Right lobe of liver (tissue), 6 donors: ENCODE measurements at regions not wholly inside any gene's neighbourhood (a gene's known extent, or its start where the extent isn't known, plus 50 kb on each side); places are given as distances from the start of the nearest gene placed in this dataset.

Source experiments
- ATAC-seq, 4 donors: fragments of 200-7000 bp; cut with Tn5 transposase; one replicate each; pipeline ENCODE4 v1.9.1; 2020; ENCODE audit warnings: mild to moderate bottlenecking in 4 of 4, moderate library complexity in 4 of 4
- DNase-seq, 3 donors: peaks; one replicate each; pipeline ENCODE4 v3.0.0-alpha.2; 2020
- H3K27ac ChIP-seq, 3 donors: fragments of 200-600 bp; one replicate each; pipeline ENCODE4 v1.8.0; 2022
- H3K27me3 ChIP-seq, 2 donors: fragments of 200-600 bp; one replicate each; pipeline ENCODE4 v1.8.0; 2022
- H3K36me3 ChIP-seq, 4 donors: fragments of 200-600 bp; sonication (generic) in 1 of 4; one replicate each; pipeline versions ENCODE4 v1.5.1 to v1.8.0; 2017 to 2022; ENCODE audit warnings: control low read depth in 1 of 4
- H3K4me1 ChIP-seq, 4 donors: fragments of 200-600 bp; sonication (generic) in 1 of 4; one replicate each; pipeline versions ENCODE4 v1.5.1 to v1.8.0; 2017 to 2022; ENCODE audit warnings: control low read depth in 1 of 4
- H3K4me3 ChIP-seq, 3 donors: fragments of 200-600 bp; one replicate each; pipeline ENCODE4 v1.8.0; 2022
- H3K9me3 ChIP-seq, 4 donors: fragments of 200-600 bp; sonication (generic) in 1 of 4; one replicate each; pipeline versions ENCODE4 v1.5.1 to v1.8.0; 2017 to 2022; ENCODE audit warnings: control low read depth in 1 of 4
- CTCF ChIP-seq, 4 donors: fragments of 200-600 bp in 3 of 4; fragments of 450-650 bp in 1 of 4; IDR thresholded peaks; one replicate each; pipeline versions ENCODE4 v1.5.1 to v1.8.0; 2016 to 2022; ENCODE audit warnings: antibody characterized with exemption in 4 of 4, mild to moderate bottlenecking in 2 of 4
- POLR2A ChIP-seq: fragments of 450-650 bp; IDR thresholded peaks from one replicate; pipeline ENCODE4 v1.6.1; 2017; ENCODE audit warnings: antibody characterized with exemption, mild to moderate bottlenecking
- WGBS: methylation state at CpG from one replicate; pipeline ENCODE4 v1.1.6; 2018; ENCODE audit warnings: low coverage, low lambda C conversion rate; ENCODE audit not compliant: insufficient coverage; ENCODE audit errors: missing lambda C conversion rate; 5-methylcytosine and 5-hydroxymethylcytosine counted together
- intact Hi-C, 2 donors: fragments of 100-400 bp; cut with DNase I; formaldehyde crosslinking; loops; one replicate each; pipeline versions ENCODE4 v1.11.2 to v1.14.1; 2022
- donor health status: DM: no; HTN: yes; CAD: no.
- donor health status: DM: no; HTN: no; CAD: no.
- donor health status: DM: no; HTN: no; CAD: no.
- donor health status: DM: no; HTN: yes; CAD: no.
- donor health status: DM: no; HTN: yes; CAD: no.

- no peak for ATAC-seq
- H3K4me1 ChIP-seq: no peaks in the 10 kb centered on the region
- no peaks in the 10 kb centered on the region for H3K9me3 ChIP-seq
- intact Hi-C loops: loop anchor here in 1 of 2 donors (5.0 kb wide), 1 partner anchor 292 kb away; no protein-coding TSS in a partner anchor
- no peak overlapping the region for H3K4me3 ChIP-seq
- no peaks in the 10 kb centered on the region for H3K27me3 ChIP-seq
- TF ChIP-seq POLR2A: no peak
- TF ChIP-seq CTCF (IDR thresholded peaks at IDR 0.05): no peak
- no peaks in the 10 kb centered on the region for H3K36me3 ChIP-seq
- H3K27ac ChIP-seq: no peak overlapping the region
- no peak for DNase-seq
- WGBS: 39% methylated on average over 4 of the region's 4 CpGs
Observed at GRCh38 chr1:13964768-13965167, 264.8 kb downstream of the PRDM2 start.

- Histone ChIP-seq H3K36me3 (no peaks in the 10 kb centered on the region), H3K9me3 (peaks cover 0 to 3% (median 0%) of the 10 kb centered on the region in 4 donors), H3K27ac (no peak overlapping the region), H3K27me3 (no peaks in the 10 kb centered on the region), H3K4me1 (no peaks in the 10 kb centered on the region), H3K4me3 (no peak overlapping the region)
- peak in 1 of 3 donors; percentile 25 for DNase-seq
- TF ChIP-seq POLR2A: no peak
- TF ChIP-seq CTCF (IDR thresholded peaks at IDR 0.05): peak in 3 of 4 donors; percentile 27 to 36 (median 32)
- intact Hi-C loops: no loop called here
- 31% methylated on average over 8 of the region's 8 CpGs for WGBS
- ATAC-seq: peak; percentile 23 to 48 (median 37)
Observed at GRCh38 chr1:13965770-13966398, 265.9 kb downstream of the PRDM2 start.

DNA sequence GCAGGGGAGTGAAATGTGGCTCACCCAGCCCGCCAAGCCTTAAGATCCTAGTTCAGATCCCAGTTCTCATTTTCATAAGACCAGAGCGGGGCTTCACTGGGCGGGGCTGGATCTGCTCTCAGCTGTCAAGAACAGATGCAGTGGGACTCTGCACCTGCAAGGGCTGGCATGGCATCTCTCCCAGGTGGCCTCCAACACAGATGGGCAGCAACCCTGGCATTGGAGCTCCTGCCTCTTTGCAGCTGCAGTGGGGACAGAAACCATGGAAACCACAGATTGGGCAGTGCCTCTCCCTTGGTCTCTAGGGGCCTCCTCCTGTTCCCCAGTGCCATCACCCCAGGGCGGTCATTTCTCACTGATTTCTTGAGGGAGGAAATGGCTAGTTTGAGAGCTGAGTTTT is 267.7 kb downstream of the PRDM2 start:
- ATAC-seq: no peak
- WGBS: 17% methylated on average over 1 of the region's 4 CpGs
- DNase-seq: no peak
- H3K27ac ChIP-seq: no peak overlapping the region
- TF ChIP-seq CTCF (IDR thresholded peaks at IDR 0.05) (no peak), POLR2A (no peak)
- no peak overlapping the region for H3K4me3 ChIP-seq
- intact Hi-C loops: no loop called here
- H3K9me3 ChIP-seq: peaks cover 0 to 3% (median 0%) of the 10 kb centered on the region in 4 donors
- H3K4me1 ChIP-seq: no peaks in the 10 kb centered on the region
- H3K36me3 ChIP-seq: no peaks in the 10 kb centered on the region
- no peaks in the 10 kb centered on the region for H3K27me3 ChIP-seq

DNA sequence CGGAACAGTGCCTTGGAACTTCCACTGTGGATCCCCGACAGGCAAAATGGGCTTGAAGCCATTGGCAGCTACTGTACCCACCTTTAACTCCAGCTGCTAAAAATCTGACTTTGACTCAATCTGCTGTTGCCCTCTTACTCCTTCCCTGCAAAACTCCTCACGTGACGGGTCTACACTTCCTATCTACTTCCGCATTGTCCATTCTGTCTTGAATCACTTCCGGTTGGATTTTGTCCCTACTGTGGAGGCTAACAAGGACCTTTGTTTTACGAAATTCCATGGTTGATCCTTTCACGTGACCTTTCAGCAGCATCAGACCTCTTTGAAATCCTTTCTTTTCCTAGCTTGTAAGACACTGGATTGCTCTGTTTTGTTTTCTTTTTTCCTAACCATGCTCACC is 268.4 kb downstream of the PRDM2 start:
- Histone ChIP-seq H3K4me3 (no peak overlapping the region), H3K27ac (no peak overlapping the region), H3K9me3 (peaks cover 0 to 3% (median 0%) of the 10 kb centered on the region in 4 donors), H3K4me1 (no peaks in the 10 kb centered on the region), H3K36me3 (no peaks in the 10 kb centered on the region), H3K27me3 (no peaks in the 10 kb centered on the region)
- ATAC-seq (no peak), DNase-seq (no peak)
- TF ChIP-seq POLR2A (no peak), CTCF (IDR thresholded peaks at IDR 0.05) (no peak)
- intact Hi-C loops: no loop called here
- 49% methylated on average over 7 of the region's 8 CpGs for WGBS
